ENCODE measurements at regions not wholly inside any gene's neighbourhood (a gene's known extent, or its start where the extent isn't known, plus 50 kb on each side); places are given as distances from the start of the nearest gene placed in this dataset.

- TF ChIP-seq CTCF (conservative IDR thresholded peaks at IDR 0.05 in 1 of 2, IDR thresholded peaks at IDR 0.05 in 1 of 2; ENCODE audit: low read depth in 1 of 2, low read length in 2 of 2) = no peak
- TF ChIP-seq EZH2 (IDR thresholded peaks at IDR 0.05; ENCODE audit: low read length, missing control alignments) = no peak
Observed at GRCh38 chr14:34093883-34094282, 143.0 kb upstream of the EGLN3 start.
